Smooth muscle cell of the brain vasculature (primary cell): ENCODE measurements at regions not wholly inside any gene's neighbourhood (a gene's known extent, or its start where the extent isn't known, plus 50 kb on each side); places are given as distances from the start of the nearest gene placed in this dataset.
"Not testable (repeated sequence)": the region's sequence is repeated elsewhere in the genome, so short reads cannot be mapped to it uniquely, and the experiment has no call there.

Experiments
- DNase-seq: peaks from one replicate; pipeline ENCODE4 v3.0.0-alpha.2; 2012; ENCODE audit warnings: low read depth, low spot score

GRCh38 chr10:25867321-25867720 is 66.7 kb upstream of the MYO3A start:
- DNase-seq, result no peak

DNA sequence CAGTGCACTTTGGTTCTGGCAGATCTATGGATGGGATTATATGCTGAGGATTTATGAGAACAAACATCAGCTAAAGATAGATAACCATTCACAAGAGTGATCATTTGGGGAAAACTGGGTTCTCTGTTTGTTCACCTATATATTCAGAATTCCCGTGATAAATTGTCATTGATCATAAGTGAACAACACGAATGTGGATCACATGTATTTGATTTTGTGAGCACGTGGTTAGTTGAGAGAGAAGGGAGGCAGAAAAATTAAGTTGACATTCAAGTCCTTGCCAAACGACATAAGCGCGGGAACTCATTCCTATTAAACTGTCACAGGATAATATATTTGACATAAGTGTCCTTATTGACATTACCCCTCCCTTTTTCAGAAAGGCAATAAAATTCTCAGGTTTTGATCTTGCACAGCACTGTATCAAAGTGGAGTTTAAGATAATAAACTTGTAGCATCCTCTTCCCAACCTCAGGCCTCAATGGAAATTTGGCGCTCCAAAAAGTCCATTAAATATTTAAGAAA is 64.9 kb upstream of the MYO3A start:
- no peak for DNase-seq

DNA sequence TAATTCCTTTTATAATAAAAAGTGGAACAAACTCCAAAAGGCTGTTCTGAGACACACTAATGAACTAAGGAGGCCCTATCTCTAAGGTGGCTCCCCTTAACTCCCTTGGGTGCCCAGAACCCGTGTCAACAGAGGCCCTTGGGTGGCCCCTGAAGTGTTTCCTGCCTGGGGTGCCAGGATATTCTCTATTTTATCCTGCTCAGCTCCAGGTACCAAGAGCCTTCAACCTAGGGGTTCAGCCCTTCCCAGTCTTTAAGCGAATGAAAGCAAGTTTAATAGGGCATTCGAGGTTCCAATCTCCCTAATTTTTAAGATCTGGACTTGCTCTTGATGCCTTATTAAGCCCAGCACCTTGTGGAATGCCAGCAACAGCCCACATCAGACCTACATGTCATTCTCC is 64.4 kb upstream of the MYO3A start:
- no peak for DNase-seq

- not testable (repeated sequence) for DNase-seq
These were observed 59.6 kb upstream of the MYO3A start for GRCh38 chr10:25874402-25874801.

- no peak for DNase-seq
These were observed 58.4 kb upstream of the MYO3A start for GRCh38 chr10:25875556-25876165.

- DNase-seq, result no peak
These were observed 56.7 kb upstream of the MYO3A start for GRCh38 chr10:25877296-25877695.
